Lower leg skin (tissue), 3 donors: ENCODE measurements at regions not wholly inside any gene's neighbourhood (a gene's known extent, or its start where the extent isn't known, plus 50 kb on each side); places are given as distances from the start of the nearest gene placed in this dataset.

Experiments
- CTCF ChIP-seq, 3 donors: fragments of 450-650 bp; IDR thresholded peaks; one replicate each; pipeline ENCODE4 v1.5.1; 2016; ENCODE audit warnings: antibody characterized with exemption in 3 of 3, mild to moderate bottlenecking in 3 of 3, moderate library complexity in 2 of 3
- POLR2A ChIP-seq, 2 donors: fragments of 450-650 bp; IDR thresholded peaks; one replicate each; pipeline ENCODE4 v1.6.1; 2016 to 2017; ENCODE audit warnings: antibody characterized with exemption in 2 of 2, mild to moderate bottlenecking in 1 of 2, moderate library complexity in 1 of 2

- no peak for TF ChIP-seq CTCF (IDR thresholded peaks at IDR 0.05)
- no peak for TF ChIP-seq POLR2A (IDR thresholded peaks at IDR 0.05)
Observed at GRCh38 chr2:136424112-136424511, 306.2 kb upstream of the CXCR4 start.
